Effector CD8-positive, alpha-beta T cell (primary cell): ENCODE measurements at regions not wholly inside any gene's neighbourhood (a gene's known extent, or its start where the extent isn't known, plus 50 kb on each side); places are given as distances from the start of the nearest gene placed in this dataset.
"Not testable (repeated sequence)": the region's sequence is repeated elsewhere in the genome, so short reads cannot be mapped to it uniquely, and the experiment has no call there.

Experiments
- DNase-seq: peaks from one replicate; lab custom pipeline; 2025; lab: John Stamatoyannopoulos, UW

- no peak for DNase-seq
Observed at GRCh38 chr13:50644081-50644871, 199.2 kb downstream of the DLEU7 start.

GRCh38 chr13:50645092-50645491, 198.4 kb downstream of the DLEU7 start:
- no peak for DNase-seq

GRCh38 chr13:50646070-50646469, 197.4 kb downstream of the DLEU7 start:
- DNase-seq = no peak

GRCh38 chr13:50649211-50649610, 194.3 kb downstream of the DLEU7 start:
- no peak for DNase-seq

- no peak for DNase-seq
Observed at GRCh38 chr13:50650592-50651504, 192.6 kb downstream of the DLEU7 start.

GRCh38 chr13:50651922-50652321, 191.6 kb downstream of the DLEU7 start:
- no peak for DNase-seq

GRCh38 chr13:50654331-50654730, 189.2 kb downstream of the DLEU7 start:
- DNase-seq = no peak

- DNase-seq = not testable (repeated sequence)
Observed at GRCh38 chr13:50661881-50662280, 181.6 kb downstream of the DLEU7 start.

- no peak for DNase-seq
Observed at GRCh38 chr13:50664951-50665350, 178.5 kb downstream of the DLEU7 start.

GRCh38 chr13:50668049-50668448, 175.4 kb downstream of the DLEU7 start:
- DNase-seq = no peak

GRCh38 chr13:50668691-50669271, 174.7 kb downstream of the DLEU7 start:
- no peak for DNase-seq

- DNase-seq = no peak
Observed at GRCh38 chr13:50670272-50670671, 173.2 kb downstream of the DLEU7 start.

GRCh38 chr13:50670847-50671496, 172.5 kb downstream of the DLEU7 start:
- no peak for DNase-seq

GRCh38 chr13:50671497-50671850, 172.0 kb downstream of the DLEU7 start:
- DNase-seq = no peak

GRCh38 chr13:50672025-50672424, 171.5 kb downstream of the DLEU7 start:
- DNase-seq = no peak

- no peak for DNase-seq
Observed at GRCh38 chr13:50675651-50676050, 167.8 kb downstream of the DLEU7 start.

- no peak for DNase-seq
Observed at GRCh38 chr13:50676602-50677001, 166.9 kb downstream of the DLEU7 start.

- DNase-seq = no peak
Observed at GRCh38 chr13:50677258-50677657, 166.2 kb downstream of the DLEU7 start.

GRCh38 chr13:50677687-50678463, 165.6 kb downstream of the DLEU7 start:
- DNase-seq = no peak

GRCh38 chr13:50678464-50679162, 164.9 kb downstream of the DLEU7 start:
- DNase-seq = no peak

GRCh38 chr13:50679321-50679720, 164.2 kb downstream of the DLEU7 start:
- DNase-seq = no peak
